ENCODE measurements at regions not wholly inside any gene's neighbourhood (a gene's known extent, or its start where the extent isn't known, plus 50 kb on each side); places are given as distances from the start of the nearest gene placed in this dataset.

DNA sequence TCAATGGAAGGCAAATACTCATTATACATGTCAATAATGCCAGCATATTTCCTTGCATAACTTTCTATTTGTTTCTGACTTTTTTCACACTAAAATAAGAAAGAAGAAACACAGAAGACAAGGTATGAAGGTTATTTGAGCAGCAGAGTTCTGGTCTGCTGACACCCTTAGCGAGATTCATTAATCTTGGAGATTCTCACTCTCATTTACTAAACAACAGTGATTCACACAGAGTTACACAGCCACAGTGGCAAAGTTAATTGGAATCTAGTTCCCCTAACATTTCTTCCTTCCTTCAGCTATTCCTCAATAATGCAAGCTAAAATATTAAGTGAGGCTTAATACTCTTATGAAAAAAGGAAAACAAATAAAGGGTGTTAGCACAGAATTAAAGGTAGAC is 1044.0 kb downstream of the IGSF11 start:
- Histone ChIP-seq H3K27me3 (peaks cover 0 to 7% of the 10 kb centered on the region in 2 donors), H3K36me3 (no peaks in the 10 kb centered on the region), H3K4me1 (no peaks in the 10 kb centered on the region), H3K27ac (no peak overlapping the region), H3K9me3 (no peaks in the 10 kb centered on the region), H3K4me3 (no peak overlapping the region)
- DNase-seq, result no peak
- TF ChIP-seq, protein P1, sequence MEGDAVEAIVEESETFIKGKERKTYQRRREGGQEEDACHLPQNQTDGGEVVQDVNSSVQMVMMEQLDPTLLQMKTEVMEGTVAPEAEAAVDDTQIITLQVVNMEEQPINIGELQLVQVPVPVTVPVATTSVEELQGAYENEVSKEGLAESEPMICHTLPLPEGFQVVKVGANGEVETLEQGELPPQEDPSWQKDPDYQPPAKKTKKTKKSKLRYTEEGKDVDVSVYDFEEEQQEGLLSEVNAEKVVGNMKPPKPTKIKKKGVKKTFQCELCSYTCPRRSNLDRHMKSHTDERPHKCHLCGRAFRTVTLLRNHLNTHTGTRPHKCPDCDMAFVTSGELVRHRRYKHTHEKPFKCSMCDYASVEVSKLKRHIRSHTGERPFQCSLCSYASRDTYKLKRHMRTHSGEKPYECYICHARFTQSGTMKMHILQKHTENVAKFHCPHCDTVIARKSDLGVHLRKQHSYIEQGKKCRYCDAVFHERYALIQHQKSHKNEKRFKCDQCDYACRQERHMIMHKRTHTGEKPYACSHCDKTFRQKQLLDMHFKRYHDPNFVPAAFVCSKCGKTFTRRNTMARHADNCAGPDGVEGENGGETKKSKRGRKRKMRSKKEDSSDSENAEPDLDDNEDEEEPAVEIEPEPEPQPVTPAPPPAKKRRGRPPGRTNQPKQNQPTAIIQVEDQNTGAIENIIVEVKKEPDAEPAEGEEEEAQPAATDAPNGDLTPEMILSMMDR (IDR thresholded peaks at IDR 0.05), result no peak
- intact Hi-C loops (cut with DNase I; ENCODE audit: low total_unique reads), result no loop called here

DNA sequence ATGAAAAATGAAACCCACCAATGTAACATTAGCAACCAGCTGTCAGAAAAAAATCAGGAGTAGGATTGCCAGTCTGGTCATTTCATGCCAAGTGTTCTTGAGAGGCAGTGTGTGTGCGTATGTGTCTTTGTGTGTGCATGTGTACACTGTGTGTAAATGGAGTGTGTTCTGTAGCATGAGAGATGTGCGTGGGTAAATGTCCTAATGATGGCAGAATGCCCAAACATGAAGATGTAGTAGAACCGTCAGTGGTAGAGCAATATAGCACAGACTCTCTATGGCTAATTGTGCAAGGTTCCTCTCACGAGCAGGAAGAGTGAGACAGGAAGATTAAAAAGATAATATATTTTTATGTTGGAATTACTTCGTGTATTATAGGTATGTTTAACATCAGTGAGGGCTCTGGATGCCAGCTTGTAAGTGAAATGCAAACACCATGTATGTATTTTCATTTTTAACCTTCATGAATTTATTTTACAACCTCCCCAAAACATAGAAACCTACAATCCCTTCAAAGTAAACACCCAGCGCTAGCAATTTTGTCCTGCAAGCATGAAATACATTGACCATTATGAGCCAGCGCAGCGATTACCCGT is 1038.7 kb downstream of the IGSF11 start:
- Histone ChIP-seq H3K36me3 (no peaks in the 10 kb centered on the region), H3K27ac (no peak overlapping the region), H3K4me3 (peak overlapping the region; percentile 32 to 47), H3K9me3 (no peaks in the 10 kb centered on the region), H3K4me1 (peaks cover 0 to 17% (median 11%) of the 10 kb centered on the region in 4 donors), H3K27me3 (peaks cover 0 to 15% of the 10 kb centered on the region in 2 donors)
- no peak for DNase-seq
- intact Hi-C loops (cut with DNase I; ENCODE audit: low total_unique reads), result no loop called here
- TF ChIP-seq, protein P1 (IDR thresholded peaks at IDR 0.05), result no peak

GRCh38 chr3:117997201-117998049 is 1037.2 kb downstream of the IGSF11 start:
- H3K4me3 ChIP-seq, result peak overlapping the region; percentile 32 to 47
- TF ChIP-seq, protein P1 (IDR thresholded peaks at IDR 0.05), result peak; percentile 62 to 80
- DNase-seq, result peak; percentile 79 to 80
- H3K4me1 ChIP-seq, result peaks cover 0 to 17% (median 11%) of the 10 kb centered on the region in 4 donors
- H3K27ac ChIP-seq, result no peak overlapping the region
- intact Hi-C loops (cut with DNase I; ENCODE audit: low total_unique reads), result no loop called here
- no peaks in the 10 kb centered on the region for H3K9me3 ChIP-seq
- no peaks in the 10 kb centered on the region for H3K36me3 ChIP-seq
- H3K27me3 ChIP-seq, result peaks cover 0 to 15% of the 10 kb centered on the region in 2 donors

GRCh38 chr3:117998071-117998470 is 1036.6 kb downstream of the IGSF11 start:
- Histone ChIP-seq H3K27ac (no peak overlapping the region), H3K4me3 (no peak overlapping the region), H3K4me1 (peaks cover 0 to 17% (median 11%) of the 10 kb centered on the region in 4 donors), H3K27me3 (peaks cover 0 to 15% of the 10 kb centered on the region in 2 donors), H3K36me3 (no peaks in the 10 kb centered on the region), H3K9me3 (no peaks in the 10 kb centered on the region)
- intact Hi-C loops (cut with DNase I; ENCODE audit: low total_unique reads), result no loop called here
- TF ChIP-seq, protein P1 (IDR thresholded peaks at IDR 0.05), result no peak
- DNase-seq, result no peak

- H3K4me3 ChIP-seq, result no peak overlapping the region
- DNase-seq, result no peak
- no peak overlapping the region for H3K27ac ChIP-seq
- H3K4me1 ChIP-seq, result peaks cover 0 to 17% (median 11%) of the 10 kb centered on the region in 4 donors
- intact Hi-C loops (cut with DNase I; ENCODE audit: low total_unique reads), result no loop called here
- H3K27me3 ChIP-seq, result peaks cover 0 to 8% of the 10 kb centered on the region in 2 donors
- TF ChIP-seq, protein P1 (IDR thresholded peaks at IDR 0.05), result no peak
- no peaks in the 10 kb centered on the region for H3K36me3 ChIP-seq
- no peaks in the 10 kb centered on the region for H3K9me3 ChIP-seq
Measured at GRCh38 chr3:118000219-118000618, 1034.4 kb downstream of the IGSF11 start.
